ENCODE measurements at regions not wholly inside any gene's neighbourhood (a gene's known extent, or its start where the extent isn't known, plus 50 kb on each side); places are given as distances from the start of the nearest gene placed in this dataset.

DNA sequence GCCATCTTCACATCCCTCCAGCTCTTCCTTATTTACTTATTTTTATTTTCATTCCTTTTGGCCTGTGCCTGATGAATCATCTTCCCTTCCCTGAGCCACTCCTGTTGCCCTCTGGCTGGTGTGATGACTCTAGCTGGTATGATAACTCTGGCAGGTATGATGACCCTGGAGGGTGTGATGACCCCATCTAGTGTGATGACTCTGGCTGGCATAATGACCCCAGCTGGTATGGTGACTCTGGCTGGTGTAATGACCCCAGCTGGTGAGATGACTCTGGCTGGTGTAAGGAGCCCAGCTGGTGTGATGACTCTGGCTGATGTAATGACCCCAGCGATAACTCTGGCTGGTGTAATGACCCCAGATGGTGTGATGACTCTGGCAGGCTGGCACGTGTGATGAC lies 426.8 kb downstream of the QKI start:
- Histone ChIP-seq H4K20me1 (ENCODE audit: control insufficient read depth, insufficient read depth, low read depth, low read length) (no peaks in the 10 kb centered on the region), H3K27ac (ENCODE audit: low read depth, low read length) (no peak overlapping the region), H3K9me3 (ENCODE audit: control insufficient read depth, insufficient read depth, low read length) (peaks cover 9% of the 10 kb centered on the region; the same call in 1 of the 2 replicates), H3K9me2 (replicated peaks; ENCODE audit: control insufficient read depth, low read length) (no peaks in the 10 kb centered on the region), H3K79me2 (ENCODE audit: control insufficient read depth, low read length) (no peaks in the 10 kb centered on the region), H3K4me1 (ENCODE audit: control insufficient read depth, low read length) (no peaks in the 10 kb centered on the region), H3K4me2 (ENCODE audit: low read length) (no peak overlapping the region), H3F3A (ENCODE audit: control insufficient read depth, insufficient read depth) (no peaks in the 10 kb centered on the region), H3K4me3 (ENCODE audit: low read length) (no peak overlapping the region), H3K36me3 (ENCODE audit: control insufficient read depth, low read length) (no peaks in the 10 kb centered on the region), H3K27me3 (ENCODE audit: control insufficient read depth, low read length) (0 out of 2 replicates have a peak, but pooled peaks cover 3% of the 10 kb centered on the region)
- no peak for TF ChIP-seq EZH2phosphoT487 (IDR thresholded peaks at IDR 0.05; ENCODE audit: borderline replicate concordance, low read length)
- TF ChIP-seq CTCF (IDR thresholded peaks at IDR 0.05; ENCODE audit: low read depth, low read length, poor library complexity, severe bottlenecking) = no peak

GRCh38 chr6:163840880-163841279 lies 426.4 kb downstream of the QKI start:
- no peak for TF ChIP-seq CTCF (IDR thresholded peaks at IDR 0.05; ENCODE audit: low read depth, low read length, poor library complexity, severe bottlenecking)
- TF ChIP-seq EZH2phosphoT487 (IDR thresholded peaks at IDR 0.05; ENCODE audit: borderline replicate concordance, low read length) = no peak
- no peak overlapping the region for H3K4me3 ChIP-seq (ENCODE audit: low read length)
- peaks cover 9% of the 10 kb centered on the region; the same call in 1 of the 2 replicates for H3K9me3 ChIP-seq (ENCODE audit: control insufficient read depth, insufficient read depth, low read length)
- no peak overlapping the region for H3K4me2 ChIP-seq (ENCODE audit: low read length)
- no peaks in the 10 kb centered on the region for H3K9me2 ChIP-seq (replicated peaks; ENCODE audit: control insufficient read depth, low read length)
- H3F3A ChIP-seq (ENCODE audit: control insufficient read depth, insufficient read depth) = no peaks in the 10 kb centered on the region
- no peaks in the 10 kb centered on the region for H3K79me2 ChIP-seq (ENCODE audit: control insufficient read depth, low read length)
- no peaks in the 10 kb centered on the region for H4K20me1 ChIP-seq (ENCODE audit: control insufficient read depth, insufficient read depth, low read depth, low read length)
- H3K27me3 ChIP-seq (ENCODE audit: control insufficient read depth, low read length) = 0 out of 2 replicates have a peak, but pooled peaks cover 3% of the 10 kb centered on the region
- H3K36me3 ChIP-seq (ENCODE audit: control insufficient read depth, low read length) = no peaks in the 10 kb centered on the region
- H3K27ac ChIP-seq (ENCODE audit: low read depth, low read length) = no peak overlapping the region
- H3K4me1 ChIP-seq (ENCODE audit: control insufficient read depth, low read length) = no peaks in the 10 kb centered on the region

DNA sequence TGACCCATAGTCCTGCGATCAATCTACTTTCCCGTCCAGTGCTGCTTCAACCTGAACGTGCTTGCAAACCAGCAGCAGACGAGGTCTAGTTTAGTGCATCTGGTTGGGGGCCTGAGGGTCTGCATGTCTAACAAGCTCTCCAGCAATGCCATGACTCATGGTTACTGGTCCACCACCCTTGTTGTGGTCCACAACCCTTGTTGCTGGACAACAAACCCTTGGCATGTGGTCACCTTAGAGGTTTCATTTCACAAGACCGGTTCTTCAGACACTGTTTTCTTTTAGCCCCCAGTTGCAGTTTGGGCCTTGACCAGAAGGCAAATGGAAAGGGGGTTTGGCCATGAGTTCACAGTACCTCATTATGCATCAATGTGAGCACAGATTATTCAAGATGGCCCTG lies 424.8 kb downstream of the QKI start:
- no peaks in the 10 kb centered on the region for H4K20me1 ChIP-seq (ENCODE audit: control insufficient read depth, insufficient read depth, low read depth, low read length)
- H3K9me3 ChIP-seq (ENCODE audit: control insufficient read depth, insufficient read depth, low read length) = peaks cover 9% of the 10 kb centered on the region; the same call in 1 of the 2 replicates
- H3K36me3 ChIP-seq (ENCODE audit: control insufficient read depth, low read length) = no peaks in the 10 kb centered on the region
- no peaks in the 10 kb centered on the region for H3F3A ChIP-seq (ENCODE audit: control insufficient read depth, insufficient read depth)
- no peak overlapping the region for H3K27ac ChIP-seq (ENCODE audit: low read depth, low read length)
- TF ChIP-seq EZH2phosphoT487 (IDR thresholded peaks at IDR 0.05; ENCODE audit: borderline replicate concordance, low read length) (no peak), CTCF (IDR thresholded peaks at IDR 0.05; ENCODE audit: low read depth, low read length, poor library complexity, severe bottlenecking) (no peak)
- no peak overlapping the region for H3K4me2 ChIP-seq (ENCODE audit: low read length)
- no peak overlapping the region for H3K4me3 ChIP-seq (ENCODE audit: low read length)
- H3K27me3 ChIP-seq (ENCODE audit: control insufficient read depth, low read length) = 0 out of 2 replicates have a peak, but pooled peaks cover 3% of the 10 kb centered on the region
- H3K9me2 ChIP-seq (replicated peaks; ENCODE audit: control insufficient read depth, low read length) = no peaks in the 10 kb centered on the region
- H3K4me1 ChIP-seq (ENCODE audit: control insufficient read depth, low read length) = no peaks in the 10 kb centered on the region
- H3K79me2 ChIP-seq (ENCODE audit: control insufficient read depth, low read length) = no peaks in the 10 kb centered on the region
